ENCODE measurements at regions not wholly inside any gene's neighbourhood (a gene's known extent, or its start where the extent isn't known, plus 50 kb on each side); places are given as distances from the start of the nearest gene placed in this dataset.

DNA sequence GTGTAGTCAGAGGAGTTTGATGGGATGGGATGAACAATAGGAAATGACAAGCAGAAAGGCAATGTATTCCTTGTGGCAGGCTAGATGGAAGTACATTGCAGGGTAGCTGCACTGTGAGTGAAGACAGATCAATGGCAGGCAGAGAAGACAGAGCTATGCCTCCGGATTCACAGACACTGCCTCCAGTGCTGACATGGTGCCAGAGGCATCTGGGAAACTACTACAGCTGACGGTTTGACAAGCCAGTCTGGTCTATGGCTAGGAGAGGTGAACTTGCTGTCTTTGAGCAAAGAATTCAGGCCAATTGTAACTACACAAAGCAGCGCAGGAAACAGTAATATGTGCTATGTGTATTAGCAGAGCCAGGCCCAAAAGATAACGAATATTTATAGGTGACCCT is 193.5 kb downstream of the DIO2 start:
- TF ChIP-seq, protein P1, sequence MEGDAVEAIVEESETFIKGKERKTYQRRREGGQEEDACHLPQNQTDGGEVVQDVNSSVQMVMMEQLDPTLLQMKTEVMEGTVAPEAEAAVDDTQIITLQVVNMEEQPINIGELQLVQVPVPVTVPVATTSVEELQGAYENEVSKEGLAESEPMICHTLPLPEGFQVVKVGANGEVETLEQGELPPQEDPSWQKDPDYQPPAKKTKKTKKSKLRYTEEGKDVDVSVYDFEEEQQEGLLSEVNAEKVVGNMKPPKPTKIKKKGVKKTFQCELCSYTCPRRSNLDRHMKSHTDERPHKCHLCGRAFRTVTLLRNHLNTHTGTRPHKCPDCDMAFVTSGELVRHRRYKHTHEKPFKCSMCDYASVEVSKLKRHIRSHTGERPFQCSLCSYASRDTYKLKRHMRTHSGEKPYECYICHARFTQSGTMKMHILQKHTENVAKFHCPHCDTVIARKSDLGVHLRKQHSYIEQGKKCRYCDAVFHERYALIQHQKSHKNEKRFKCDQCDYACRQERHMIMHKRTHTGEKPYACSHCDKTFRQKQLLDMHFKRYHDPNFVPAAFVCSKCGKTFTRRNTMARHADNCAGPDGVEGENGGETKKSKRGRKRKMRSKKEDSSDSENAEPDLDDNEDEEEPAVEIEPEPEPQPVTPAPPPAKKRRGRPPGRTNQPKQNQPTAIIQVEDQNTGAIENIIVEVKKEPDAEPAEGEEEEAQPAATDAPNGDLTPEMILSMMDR (IDR thresholded peaks at IDR 0.05): no peak
- no peak for TF ChIP-seq POLR2A (IDR thresholded peaks at IDR 0.05)
